LoVo (cell line): ENCODE measurements at regions not wholly inside any gene's neighbourhood (a gene's known extent, or its start where the extent isn't known, plus 50 kb on each side); places are given as distances from the start of the nearest gene placed in this dataset.
"Not testable (repeated sequence)": the region's sequence is repeated elsewhere in the genome, so short reads cannot be mapped to it uniquely, and the experiment has no call there.

Experiments
- DNase-seq: peaks from one replicate; pipeline ENCODE4 v3.0.0-alpha.2; 2016; ENCODE audit warnings: low spot score

- DNase-seq = no peak
These were observed 99.6 kb downstream of the FAM114A2 start for GRCh38 chr5:153939101-153939500.

GRCh38 chr5:153938191-153938842, 100.4 kb downstream of the FAM114A2 start:
- DNase-seq = no peak

- DNase-seq = no peak
These were observed 101.0 kb downstream of the FAM114A2 start for GRCh38 chr5:153937661-153938060.

- DNase-seq = not testable (repeated sequence)
These were observed 103.6 kb downstream of the FAM114A2 start for GRCh38 chr5:153935151-153935550.

GRCh38 chr5:153926201-153926600, 112.5 kb downstream of the FAM114A2 start:
- no peak for DNase-seq

GRCh38 chr5:153919161-153919560, 119.5 kb downstream of the FAM114A2 start:
- no peak for DNase-seq

GRCh38 chr5:153907170-153907775, 131.4 kb downstream of the FAM114A2 start:
- DNase-seq = no peak

GRCh38 chr5:153905219-153905618, 133.5 kb downstream of the FAM114A2 start:
- no peak for DNase-seq

- no peak for DNase-seq
These were observed 135.4 kb downstream of the FAM114A2 start for GRCh38 chr5:153903321-153903720.

GRCh38 chr5:153902016-153902415, 136.7 kb downstream of the FAM114A2 start:
- no peak for DNase-seq

- no peak for DNase-seq
These were observed 137.3 kb downstream of the FAM114A2 start for GRCh38 chr5:153901449-153901848.

- no peak for DNase-seq
These were observed 137.9 kb downstream of the FAM114A2 start for GRCh38 chr5:153900703-153901395.

GRCh38 chr5:153899746-153900145, 139.0 kb downstream of the FAM114A2 start:
- DNase-seq = no peak

- no peak for DNase-seq
These were observed 142.0 kb downstream of the FAM114A2 start for GRCh38 chr5:153896701-153897100.

GRCh38 chr5:153896117-153896516, 142.6 kb downstream of the FAM114A2 start:
- DNase-seq = no peak

GRCh38 chr5:153895266-153895665, 143.4 kb downstream of the FAM114A2 start:
- no peak for DNase-seq

GRCh38 chr5:153893817-153894216, 144.9 kb downstream of the FAM114A2 start:
- DNase-seq = no peak

- DNase-seq = no peak
These were observed 147.3 kb downstream of the FAM114A2 start for GRCh38 chr5:153891394-153891793.

GRCh38 chr5:153888781-153889180, 149.9 kb downstream of the FAM114A2 start:
- no peak for DNase-seq

GRCh38 chr5:153885141-153885540, 153.6 kb downstream of the FAM114A2 start:
- no peak for DNase-seq

- no peak for DNase-seq
These were observed 154.1 kb downstream of the FAM114A2 start for GRCh38 chr5:153884612-153884957.

- no peak for DNase-seq
These were observed 154.7 kb downstream of the FAM114A2 start for GRCh38 chr5:153883854-153884611.

GRCh38 chr5:153881687-153882086, 157.0 kb downstream of the FAM114A2 start:
- DNase-seq = no peak
